ENCODE measurements at regions not wholly inside any gene's neighbourhood (a gene's known extent, or its start where the extent isn't known, plus 50 kb on each side); places are given as distances from the start of the nearest gene placed in this dataset.

DNA sequence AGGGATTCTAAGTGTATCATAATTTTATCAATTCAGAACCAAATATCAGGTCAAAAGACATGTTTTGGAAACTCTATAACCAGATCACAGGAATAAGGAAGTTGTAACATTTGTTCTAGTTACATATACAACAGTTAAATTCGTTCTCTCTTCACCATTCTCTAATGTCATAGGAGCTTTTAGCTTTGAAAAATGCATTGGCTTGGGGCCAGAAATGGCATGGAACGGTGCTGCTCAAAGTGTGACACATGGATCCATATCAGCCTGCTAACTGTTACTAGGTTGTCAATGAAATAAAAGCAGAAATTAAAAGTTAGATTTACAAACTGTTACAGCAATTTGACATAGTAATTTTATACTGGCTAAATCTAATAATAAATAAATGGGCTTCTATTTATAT, 120.3 kb downstream of the LCA5 start:
- TF ChIP-seq, protein P1, sequence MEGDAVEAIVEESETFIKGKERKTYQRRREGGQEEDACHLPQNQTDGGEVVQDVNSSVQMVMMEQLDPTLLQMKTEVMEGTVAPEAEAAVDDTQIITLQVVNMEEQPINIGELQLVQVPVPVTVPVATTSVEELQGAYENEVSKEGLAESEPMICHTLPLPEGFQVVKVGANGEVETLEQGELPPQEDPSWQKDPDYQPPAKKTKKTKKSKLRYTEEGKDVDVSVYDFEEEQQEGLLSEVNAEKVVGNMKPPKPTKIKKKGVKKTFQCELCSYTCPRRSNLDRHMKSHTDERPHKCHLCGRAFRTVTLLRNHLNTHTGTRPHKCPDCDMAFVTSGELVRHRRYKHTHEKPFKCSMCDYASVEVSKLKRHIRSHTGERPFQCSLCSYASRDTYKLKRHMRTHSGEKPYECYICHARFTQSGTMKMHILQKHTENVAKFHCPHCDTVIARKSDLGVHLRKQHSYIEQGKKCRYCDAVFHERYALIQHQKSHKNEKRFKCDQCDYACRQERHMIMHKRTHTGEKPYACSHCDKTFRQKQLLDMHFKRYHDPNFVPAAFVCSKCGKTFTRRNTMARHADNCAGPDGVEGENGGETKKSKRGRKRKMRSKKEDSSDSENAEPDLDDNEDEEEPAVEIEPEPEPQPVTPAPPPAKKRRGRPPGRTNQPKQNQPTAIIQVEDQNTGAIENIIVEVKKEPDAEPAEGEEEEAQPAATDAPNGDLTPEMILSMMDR (IDR thresholded peaks at IDR 0.05; ENCODE audit: insufficient read depth, low read length), result no peak
- no peak for TF ChIP-seq POLR2AphosphoS5 (IDR thresholded peaks at IDR 0.05; ENCODE audit: low read depth)
- no peak for TF ChIP-seq GABPA (IDR thresholded peaks at IDR 0.05; ENCODE audit: low read depth)

All from HL-60 (cell line).